HG03520 (cell line): ENCODE measurements at regions not wholly inside any gene's neighbourhood (a gene's known extent, or its start where the extent isn't known, plus 50 kb on each side); places are given as distances from the start of the nearest gene placed in this dataset.
"Not testable (repeated sequence)": the region's sequence is repeated elsewhere in the genome, so short reads cannot be mapped to it uniquely, and the experiment has no call there.

ENCODE experiments used
- ATAC-seq: cut with Tn5 transposase; IDR thresholded peaks from one replicate; pipeline ENCODE4 v1.9.1; 2021; ENCODE audit warnings: mild to moderate bottlenecking, moderate library complexity; ENCODE audit not compliant: unreplicated experiment

DNA sequence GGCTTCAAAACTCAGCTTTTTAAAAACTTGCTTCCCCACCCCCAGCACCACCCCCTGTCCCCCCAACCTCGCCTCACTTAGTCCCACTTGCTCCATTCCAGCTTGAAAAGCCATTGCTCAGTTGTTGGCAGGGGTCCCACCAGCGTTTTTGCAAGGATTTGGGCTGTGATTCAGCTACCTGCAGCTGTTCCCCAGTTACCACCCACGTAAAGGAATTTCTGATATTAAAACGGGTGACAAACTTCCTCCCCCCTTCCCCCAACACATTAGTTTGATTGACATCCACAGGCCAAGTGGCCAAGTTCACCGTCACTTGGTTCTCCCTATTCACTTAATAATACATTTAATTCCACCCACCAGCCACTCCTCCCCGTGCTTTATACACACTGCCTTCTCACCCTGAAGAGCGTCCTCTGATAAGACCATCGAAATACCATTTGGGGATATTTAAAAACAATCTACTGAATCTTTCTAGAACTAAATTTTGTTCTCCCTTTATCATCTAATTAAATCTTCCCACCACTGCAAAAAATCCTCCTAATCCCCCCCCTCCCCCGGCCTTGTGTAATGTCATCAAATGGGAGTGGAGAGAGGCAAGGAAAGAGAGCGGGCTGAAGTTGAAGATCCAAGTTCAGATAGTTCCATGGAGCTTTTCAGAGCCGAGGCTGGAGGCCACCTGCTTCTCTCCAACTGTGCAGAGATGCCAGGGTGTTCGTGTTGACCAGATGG is 55.1 kb downstream of the SOX9 start:
- ATAC-seq: no peak

- ATAC-seq: no peak
Measured at GRCh38 chr17:72176516-72176851, 55.7 kb downstream of the SOX9 start.

DNA sequence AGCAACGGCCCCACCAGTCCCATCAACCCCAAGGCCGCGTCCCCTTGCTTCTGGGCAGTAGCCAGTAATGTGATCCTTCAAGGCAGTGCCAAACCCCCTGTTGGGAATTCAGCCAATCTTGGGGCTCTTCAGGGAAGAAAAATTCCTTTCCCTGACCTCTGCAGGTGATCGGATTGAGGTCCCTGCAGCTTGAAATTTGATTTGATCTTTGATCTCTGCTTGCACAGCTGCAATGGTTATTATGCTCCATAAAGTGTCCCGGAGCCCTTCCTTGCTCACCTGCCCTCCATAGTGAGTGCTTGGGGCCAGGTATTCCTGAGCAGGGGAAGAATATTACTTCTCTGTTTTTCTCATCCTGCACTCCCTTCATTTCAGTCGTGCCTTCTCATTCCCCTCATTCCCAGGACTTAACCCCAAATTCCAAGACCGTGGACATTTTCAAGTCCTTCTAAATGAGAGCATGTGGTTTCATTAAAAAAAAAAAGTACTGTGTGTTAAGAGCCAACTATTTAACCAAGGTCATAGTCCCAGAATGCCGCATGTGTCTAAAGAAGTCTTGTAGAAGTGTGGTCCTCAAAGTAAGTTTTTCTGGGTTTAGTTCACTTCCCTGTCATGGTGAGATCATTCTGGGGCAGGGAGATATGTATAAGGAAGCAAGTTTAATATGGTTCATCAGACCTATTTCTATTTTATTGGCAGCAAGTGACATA is 56.3 kb downstream of the SOX9 start:
- ATAC-seq: no peak

DNA sequence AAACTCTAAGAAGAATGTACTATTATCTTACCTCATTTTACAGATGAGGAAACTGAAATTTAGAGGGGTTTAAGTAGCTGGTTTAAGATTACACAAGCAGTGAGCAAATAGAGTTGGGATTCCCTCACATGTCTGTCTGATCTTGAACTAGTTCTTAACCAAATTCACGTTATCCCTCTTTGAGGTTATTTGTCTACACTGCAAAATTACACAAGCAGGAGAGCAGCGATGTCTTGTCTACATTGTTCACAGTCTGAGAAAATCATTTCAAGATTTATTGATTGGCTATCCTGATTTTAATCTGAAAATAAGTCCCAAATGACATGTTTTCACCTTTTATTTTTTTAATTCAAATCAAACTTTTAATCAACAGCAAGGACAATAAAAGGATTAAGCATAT is 56.9 kb downstream of the SOX9 start:
- no peak for ATAC-seq

GRCh38 chr17:72182371-72182873 is 61.6 kb downstream of the SOX9 start:
- ATAC-seq: no peak

DNA sequence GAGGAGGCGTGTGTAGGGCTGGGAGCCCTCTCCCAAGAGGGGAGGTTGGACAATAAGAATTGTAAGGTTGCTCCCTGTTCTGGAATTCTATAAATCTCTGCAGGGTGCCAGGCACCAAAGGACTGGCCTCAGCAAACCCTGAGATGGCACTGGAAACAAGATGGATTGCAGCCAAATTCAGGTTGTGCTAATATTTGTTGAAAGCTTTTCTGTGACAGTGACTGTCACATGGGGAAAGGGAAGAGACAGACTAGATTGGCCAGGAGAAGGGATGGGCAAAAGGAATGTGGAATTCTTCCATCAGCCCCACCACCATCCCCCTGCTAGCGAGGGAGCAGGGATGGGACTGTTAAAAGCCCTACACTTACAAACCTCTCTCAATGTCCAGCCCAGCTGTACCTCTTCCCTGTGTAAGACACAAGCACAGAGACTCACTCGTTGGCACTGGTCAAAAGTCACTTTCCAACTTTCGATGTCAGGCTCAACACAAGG is 62.4 kb downstream of the SOX9 start:
- no peak for ATAC-seq

GRCh38 chr17:72184805-72185204 is 64.0 kb downstream of the SOX9 start:
- no peak for ATAC-seq

DNA sequence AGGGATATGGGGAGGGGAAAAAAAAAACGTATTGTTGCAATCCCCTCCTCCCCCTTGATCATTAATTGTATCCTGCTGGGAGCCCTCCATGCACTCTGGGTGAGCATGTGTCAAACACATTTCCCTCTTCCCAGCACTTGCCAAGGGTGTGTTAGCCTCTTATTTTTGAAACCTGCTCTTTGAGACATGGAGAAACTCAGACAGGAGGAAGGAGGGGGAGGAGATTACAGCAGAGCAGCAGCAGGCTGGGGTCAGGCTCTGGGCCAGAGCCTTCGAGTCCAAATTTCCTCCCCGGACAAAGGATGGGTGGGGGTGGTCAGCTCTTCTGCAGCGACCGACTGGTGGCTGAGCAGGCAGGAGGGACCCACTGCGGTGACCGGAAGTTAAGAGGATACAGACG is 64.7 kb downstream of the SOX9 start:
- ATAC-seq: no peak

- ATAC-seq: no peak
Measured at GRCh38 chr17:72187556-72187955, 66.7 kb downstream of the SOX9 start.

- ATAC-seq: no peak
Measured at GRCh38 chr17:72188801-72189200, 68.0 kb downstream of the SOX9 start.

DNA sequence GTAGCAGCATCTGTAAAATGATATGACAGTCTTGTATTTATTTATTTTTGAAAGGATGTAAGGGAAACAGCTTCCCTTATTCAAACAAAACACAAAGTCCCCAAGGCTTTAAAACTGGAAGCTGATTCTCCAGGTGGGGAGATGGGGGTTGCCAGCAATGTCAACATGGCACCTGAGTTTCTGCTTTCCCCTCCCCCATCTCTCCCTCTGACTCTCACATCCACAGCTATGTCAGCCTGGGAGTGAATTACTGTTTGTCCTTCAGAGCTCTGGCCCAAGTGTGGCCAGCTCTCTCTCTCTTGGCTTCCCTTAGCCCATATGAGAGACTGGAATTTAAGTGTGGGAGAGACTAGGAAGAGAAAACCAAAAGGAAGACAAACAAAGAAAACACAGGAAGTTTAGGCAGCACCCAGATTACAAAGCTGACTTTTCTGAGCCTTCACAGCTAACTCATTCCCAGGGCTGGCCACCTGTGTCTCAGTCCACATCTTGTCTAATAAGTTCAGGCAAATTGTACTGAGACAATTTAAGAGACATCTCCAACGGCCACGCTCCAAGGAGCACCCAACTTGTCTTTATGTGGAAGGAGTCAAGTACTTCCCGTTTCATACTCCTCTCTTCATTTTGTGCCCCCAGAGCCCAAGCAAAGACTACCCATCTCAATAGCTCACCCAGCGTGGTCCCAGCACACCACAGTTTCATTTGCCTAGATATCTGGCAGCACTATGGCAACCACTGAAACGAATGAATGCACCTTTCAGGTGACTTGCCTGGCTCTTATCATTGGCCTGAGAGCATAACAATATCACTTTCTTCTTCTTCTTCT is 69.2 kb downstream of the SOX9 start:
- ATAC-seq: no peak

DNA sequence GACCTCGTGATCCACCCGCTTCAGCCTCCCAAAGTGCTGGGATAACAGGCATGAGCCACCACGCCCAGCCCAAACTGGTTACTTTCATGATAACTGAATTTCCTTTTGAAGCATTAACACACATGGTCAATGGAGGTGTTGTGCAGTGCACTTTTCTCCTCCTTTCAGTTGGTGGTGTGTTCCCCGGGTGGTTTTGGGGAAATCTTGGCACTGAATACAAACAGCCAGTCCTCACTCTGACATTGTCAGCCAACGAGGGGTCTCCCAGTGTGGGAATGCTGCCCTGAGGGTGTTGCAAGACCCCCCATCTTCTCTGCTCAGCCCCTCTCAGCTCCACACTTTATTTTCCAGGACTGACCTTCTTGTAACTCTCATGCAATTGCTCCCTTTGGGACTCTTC is 70.5 kb downstream of the SOX9 start:
- no peak for ATAC-seq

DNA sequence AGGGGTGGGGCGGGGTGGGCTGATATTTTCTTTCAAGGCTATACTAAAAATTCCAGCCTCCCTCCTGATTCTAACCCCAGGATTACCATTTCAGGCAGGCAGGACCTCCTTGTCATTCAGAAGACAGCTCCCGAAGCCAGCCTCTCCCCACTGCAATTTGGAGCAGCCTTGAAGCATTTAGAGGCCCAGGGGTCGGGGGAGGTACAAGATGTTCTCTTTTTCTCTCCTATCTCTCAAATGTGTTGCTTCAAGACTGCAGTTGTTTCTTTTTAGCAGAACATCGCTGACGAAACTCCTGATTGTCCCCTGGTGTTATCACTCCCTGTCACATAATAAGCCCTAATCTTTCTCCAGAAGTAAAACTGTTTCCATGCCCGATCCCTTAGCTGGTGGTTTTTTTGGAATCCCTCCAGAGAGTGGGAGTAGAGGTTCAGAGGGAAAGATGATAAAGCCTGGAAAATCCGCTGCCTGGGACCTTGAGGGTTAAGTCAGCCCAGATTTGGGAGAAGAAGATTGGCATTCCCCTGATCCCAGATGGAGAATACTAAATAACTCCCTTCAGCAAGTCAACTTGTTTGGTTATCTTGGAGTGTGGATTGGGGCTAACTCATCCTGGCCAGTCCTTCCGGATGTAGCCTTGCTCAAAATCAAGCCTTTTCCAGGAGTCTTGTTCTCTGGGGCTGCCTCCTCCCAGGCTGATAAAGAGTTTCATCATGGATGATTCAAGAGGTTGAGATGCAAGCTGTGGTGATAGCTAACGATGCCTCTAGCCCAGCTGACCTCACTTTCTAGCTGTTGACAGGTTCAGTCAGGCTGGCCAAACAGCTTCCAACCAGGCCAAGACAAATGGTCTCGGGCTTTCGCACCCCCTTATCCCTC is 71.3 kb downstream of the SOX9 start:
- no peak for ATAC-seq

- ATAC-seq: no peak
Measured at GRCh38 chr17:72192800-72193192, 72.0 kb downstream of the SOX9 start.

DNA sequence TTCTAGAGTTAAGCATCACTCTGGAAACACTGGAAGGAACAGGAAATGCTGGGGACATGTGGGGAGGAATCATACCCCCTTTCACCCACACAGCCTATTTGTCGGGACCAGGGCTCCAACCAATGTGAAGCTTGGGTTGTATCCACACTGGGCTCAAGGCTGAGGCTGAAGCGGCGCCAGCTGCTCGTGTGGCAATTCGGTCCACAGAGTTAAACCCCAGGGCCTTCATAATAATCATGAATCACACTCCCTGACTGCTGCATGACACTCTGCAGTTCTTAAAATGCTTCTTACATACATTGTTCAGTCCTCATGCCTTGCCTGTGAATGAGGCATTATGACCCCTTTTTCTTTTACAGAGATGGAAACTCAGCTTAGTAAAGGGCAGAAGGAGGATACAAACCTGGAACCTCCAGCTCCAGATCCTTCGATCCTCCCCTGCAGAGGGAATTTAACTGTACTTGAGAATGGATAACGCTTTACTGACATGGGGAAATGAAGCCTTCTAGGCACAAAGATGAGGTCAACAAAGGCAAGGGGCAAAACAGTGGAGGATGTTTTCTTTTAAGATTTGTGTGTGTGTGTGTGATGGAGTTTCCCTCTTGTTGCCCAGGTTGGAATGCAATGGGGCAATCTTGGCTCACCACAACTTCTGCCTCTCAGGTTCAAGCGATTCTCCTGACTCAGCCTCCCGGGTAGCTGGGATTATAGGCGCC is 72.7 kb downstream of the SOX9 start:
- no peak for ATAC-seq

GRCh38 chr17:72194107-72194440 is 73.3 kb downstream of the SOX9 start:
- not testable (repeated sequence) for ATAC-seq

DNA sequence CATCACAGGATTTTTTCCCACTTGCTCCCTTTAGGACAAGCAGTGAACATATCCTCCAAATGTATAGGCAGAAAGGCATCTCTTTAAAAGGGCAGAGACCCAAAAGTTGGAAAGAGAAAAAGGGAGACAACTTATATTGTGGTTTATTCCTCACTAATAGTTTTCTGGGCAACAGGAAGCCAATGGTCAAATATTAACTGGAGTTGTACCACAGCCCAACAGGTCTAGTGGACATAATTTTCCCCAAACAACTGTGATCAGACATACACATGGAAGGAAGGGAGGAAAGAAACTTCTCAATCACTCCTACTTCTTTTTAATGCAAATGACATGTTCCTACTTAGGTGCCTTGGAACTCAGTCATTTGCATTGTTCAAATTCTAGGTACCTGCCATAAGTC is 78.4 kb downstream of the SOX9 start:
- no peak for ATAC-seq

- no peak for ATAC-seq
Measured at GRCh38 chr17:72204742-72205141, 83.9 kb downstream of the SOX9 start.

- ATAC-seq: no peak
Measured at GRCh38 chr17:72205357-72205756, 84.5 kb downstream of the SOX9 start.

GRCh38 chr17:72205822-72206221 is 85.0 kb downstream of the SOX9 start:
- ATAC-seq: no peak
